Neural progenitor cell (in vitro differentiated cells): ENCODE measurements at regions not wholly inside any gene's neighbourhood (a gene's known extent, or its start where the extent isn't known, plus 50 kb on each side); places are given as distances from the start of the nearest gene placed in this dataset.

Source experiments
- DNase-seq: peaks from one replicate; pipeline ENCODE4 v3.0.0-alpha.2; 2016; ENCODE audit warnings: low spot score
- H2AFZ ChIP-seq: fragments of 200-600 bp; sonication (generic); replicated peaks from 2 replicates; pipeline ENCODE4 v1.6.1; 2016; ENCODE audit warnings: antibody characterized with exemption
- H3F3A ChIP-seq: fragments of 200-600 bp; sonication (generic); 2 replicates; pipeline ENCODE4 v1.6.1; 2016; ENCODE audit warnings: antibody characterized with exemption, low read depth
- H3K27ac ChIP-seq: fragments of 200-600 bp; sonication (generic); 2 replicates; pipeline ENCODE4 v1.5.1; 2016; ENCODE audit warnings: mild to moderate bottlenecking
- H3K27me3 ChIP-seq: fragments of 200-600 bp; sonication (generic); 2 replicates; pipeline ENCODE4 v1.6.1; 2016; ENCODE audit warnings: mild to moderate bottlenecking, moderate library complexity
- H3K36me3 ChIP-seq: fragments of 200-600 bp; sonication (generic); 2 replicates; pipeline ENCODE4 v1.5.1; 2016
- H3K4me1 ChIP-seq: fragments of 200-600 bp; sonication (generic); 2 replicates; pipeline ENCODE4 v1.6.1; 2016; ENCODE audit warnings: mixed run types
- H3K4me2 ChIP-seq: fragments of 200-600 bp; sonication (generic); 2 replicates; pipeline ENCODE4 v1.6.1; 2016
- H3K4me3 ChIP-seq: fragments of 200-600 bp; sonication (generic); 2 replicates; pipeline ENCODE4 v1.5.1; 2016
- H3K79me2 ChIP-seq: fragments of 200-600 bp; sonication (generic); 2 replicates; pipeline ENCODE4 v1.6.1; 2016; ENCODE audit warnings: low read depth
- H3K9ac ChIP-seq: fragments of 200-600 bp; sonication (generic); 2 replicates; pipeline ENCODE4 v1.6.1; 2016
- H3K9me3 ChIP-seq: fragments of 200-600 bp; sonication (generic); 2 replicates; pipeline ENCODE4 v1.5.1; 2016; ENCODE audit warnings: low read depth
- H4K20me1 ChIP-seq: fragments of 200-600 bp; sonication (generic); 2 replicates; pipeline ENCODE4 v1.6.1; 2016; ENCODE audit warnings: low read depth
- H3K27ac Mint-ChIP-seq: 3 replicates; pipeline ENCODE4 v1.8.0; 2021; ENCODE audit warnings: mixed read lengths
- H3K27me3 Mint-ChIP-seq: 2 replicates; pipeline ENCODE4 v1.8.0; 2022; ENCODE audit warnings: low read depth, mild to moderate bottlenecking, inconsistent platforms, moderate library complexity, mixed read lengths; ENCODE audit not compliant: insufficient read depth
- H3K36me3 Mint-ChIP-seq: 3 replicates; pipeline ENCODE4 v1.8.0; 2021; ENCODE audit warnings: mixed read lengths
- H3K4me1 Mint-ChIP-seq: 3 replicates; pipeline ENCODE4 v1.8.0; 2021; ENCODE audit warnings: mixed read lengths
- H3K4me3 Mint-ChIP-seq: 3 replicates; pipeline ENCODE4 v1.8.0; 2021; ENCODE audit warnings: mild to moderate bottlenecking, moderate library complexity, mixed read lengths
- H3K9me3 Mint-ChIP-seq: 3 replicates; pipeline ENCODE4 v1.8.0; 2020; ENCODE audit warnings: mixed read lengths
- CTCF ChIP-seq: fragments of 200-600 bp; sonication (generic); IDR thresholded peaks from 2 replicates; pipeline ENCODE4 v1.5.1; 2017; ENCODE audit warnings: antibody characterized with exemption, mild to moderate bottlenecking
- EZH2 ChIP-seq: fragments of 200-600 bp; sonication (generic); IDR thresholded peaks from 2 replicates; pipeline ENCODE4 v1.6.1; 2017; ENCODE audit warnings: antibody characterized with exemption, mild to moderate bottlenecking, moderate library complexity
- EZH2phosphoT487 ChIP-seq: fragments of 200-600 bp; sonication (generic); IDR thresholded peaks from 2 replicates; pipeline ENCODE4 v1.6.1; 2017; ENCODE audit warnings: antibody characterized with exemption

GRCh38 chr14:76323331-76324050 lies 52.4 kb upstream of the ESRRB start:
- H3K27ac Mint-ChIP-seq: no peak overlapping the region
- no peak overlapping the region for H3K4me3 Mint-ChIP-seq
- H3K27me3 Mint-ChIP-seq: peaks cover 9% of the 10 kb centered on the region
- Histone ChIP-seq H3K27me3 (peaks cover 20% of the 10 kb centered on the region), H3K9me3 (no peaks in the 10 kb centered on the region), H3K4me2 (no peak overlapping the region), H3K36me3 (no peaks in the 10 kb centered on the region), H4K20me1 (no peaks in the 10 kb centered on the region), H3K79me2 (no peaks in the 10 kb centered on the region), H3K9ac (no peak overlapping the region), H3K4me1 (no peaks in the 10 kb centered on the region), H2AFZ (no peak overlapping the region), H3K4me3 (no peak overlapping the region), H3F3A (no peaks in the 10 kb centered on the region), H3K27ac (no peak overlapping the region)
- H3K4me1 Mint-ChIP-seq: peaks cover 3% of the 10 kb centered on the region
- no peaks in the 10 kb centered on the region for H3K9me3 Mint-ChIP-seq
- no peak for DNase-seq
- peaks cover 2% of the 10 kb centered on the region for H3K36me3 Mint-ChIP-seq
- TF ChIP-seq EZH2 (no peak), CTCF (no peak), EZH2phosphoT487 (no peak)

GRCh38 chr14:76324133-76324532 lies 51.8 kb upstream of the ESRRB start:
- Histone ChIP-seq H3K4me3 (no peak overlapping the region), H3K9ac (no peak overlapping the region), H3F3A (peaks cover 3% of the 10 kb centered on the region), H3K4me2 (no peak overlapping the region), H3K27ac (no peak overlapping the region), H3K36me3 (no peaks in the 10 kb centered on the region), H3K27me3 (peaks cover 22% of the 10 kb centered on the region), H2AFZ (no peak overlapping the region), H3K79me2 (no peaks in the 10 kb centered on the region), H3K9me3 (no peaks in the 10 kb centered on the region), H3K4me1 (peaks cover 2% of the 10 kb centered on the region), H4K20me1 (no peaks in the 10 kb centered on the region)
- TF ChIP-seq CTCF (no peak), EZH2 (no peak), EZH2phosphoT487 (no peak)
- Mint-ChIP-seq H3K9me3 (no peaks in the 10 kb centered on the region), H3K36me3 (peaks cover 2% of the 10 kb centered on the region), H3K4me1 (peaks cover 9% of the 10 kb centered on the region), H3K27me3 (peaks cover 10% of the 10 kb centered on the region), H3K4me3 (no peak overlapping the region), H3K27ac (no peak overlapping the region)
- no peak for DNase-seq
